HG03175 (cell line): ENCODE measurements at regions not wholly inside any gene's neighbourhood (a gene's known extent, or its start where the extent isn't known, plus 50 kb on each side); places are given as distances from the start of the nearest gene placed in this dataset.

Experiments used
- ATAC-seq: cut with Tn5 transposase; IDR thresholded peaks from one replicate; pipeline ENCODE4 v1.9.1; 2021; ENCODE audit warnings: mild to moderate bottlenecking, moderate library complexity; ENCODE audit not compliant: unreplicated experiment

DNA sequence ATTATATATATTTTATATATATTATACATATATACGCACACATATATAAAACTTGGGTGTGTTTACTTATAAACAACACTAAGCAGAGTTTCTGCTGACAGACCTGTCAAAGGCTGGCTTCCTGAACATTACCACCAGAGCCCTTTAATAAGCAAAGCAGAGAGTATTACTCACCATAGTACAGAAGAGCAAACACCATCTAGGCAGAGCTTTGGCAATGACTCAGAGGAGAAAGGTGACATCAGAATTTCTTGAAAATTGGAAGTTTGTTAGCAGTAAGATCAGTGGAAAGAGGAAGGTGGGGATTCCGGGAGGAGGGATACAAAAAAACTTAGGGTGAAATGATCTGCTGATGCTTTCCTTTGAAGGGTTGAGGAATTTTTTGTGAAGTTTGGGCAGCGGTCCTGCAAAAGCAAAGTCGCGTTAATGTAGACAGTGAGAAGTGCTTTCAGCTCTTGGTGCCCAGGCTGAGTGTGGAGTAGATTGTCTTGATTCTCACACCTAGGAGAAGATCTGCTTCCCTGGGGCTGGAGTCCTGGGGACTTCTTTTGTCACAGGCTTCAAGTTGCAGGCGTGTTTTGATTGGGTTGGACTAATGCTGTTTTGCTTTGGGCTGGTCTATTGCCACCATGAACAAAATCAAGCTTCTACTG is 109.6 kb upstream of the BACH2 start:
- no peak for ATAC-seq

GRCh38 chr6:90403489-90404381 is 107.1 kb upstream of the BACH2 start:
- ATAC-seq: no peak

DNA sequence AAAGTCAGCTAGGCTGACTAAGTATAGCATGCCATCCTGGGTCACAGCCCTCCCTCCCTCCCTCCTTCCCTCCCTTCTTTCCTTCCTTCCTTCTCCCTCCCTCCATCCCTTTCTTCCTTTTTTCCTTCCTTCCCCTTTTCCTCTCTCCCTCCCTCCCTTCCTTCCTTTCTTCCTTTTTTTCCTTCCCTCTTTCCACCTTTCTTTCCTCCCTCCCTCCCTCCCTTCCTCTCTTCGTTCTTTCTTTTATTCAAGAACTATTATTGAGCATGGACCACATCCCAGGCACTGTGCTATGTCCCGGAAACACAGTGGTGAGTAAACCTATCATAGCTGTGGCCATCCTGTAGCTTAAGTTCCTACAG is 106.2 kb upstream of the BACH2 start:
- no peak for ATAC-seq

DNA sequence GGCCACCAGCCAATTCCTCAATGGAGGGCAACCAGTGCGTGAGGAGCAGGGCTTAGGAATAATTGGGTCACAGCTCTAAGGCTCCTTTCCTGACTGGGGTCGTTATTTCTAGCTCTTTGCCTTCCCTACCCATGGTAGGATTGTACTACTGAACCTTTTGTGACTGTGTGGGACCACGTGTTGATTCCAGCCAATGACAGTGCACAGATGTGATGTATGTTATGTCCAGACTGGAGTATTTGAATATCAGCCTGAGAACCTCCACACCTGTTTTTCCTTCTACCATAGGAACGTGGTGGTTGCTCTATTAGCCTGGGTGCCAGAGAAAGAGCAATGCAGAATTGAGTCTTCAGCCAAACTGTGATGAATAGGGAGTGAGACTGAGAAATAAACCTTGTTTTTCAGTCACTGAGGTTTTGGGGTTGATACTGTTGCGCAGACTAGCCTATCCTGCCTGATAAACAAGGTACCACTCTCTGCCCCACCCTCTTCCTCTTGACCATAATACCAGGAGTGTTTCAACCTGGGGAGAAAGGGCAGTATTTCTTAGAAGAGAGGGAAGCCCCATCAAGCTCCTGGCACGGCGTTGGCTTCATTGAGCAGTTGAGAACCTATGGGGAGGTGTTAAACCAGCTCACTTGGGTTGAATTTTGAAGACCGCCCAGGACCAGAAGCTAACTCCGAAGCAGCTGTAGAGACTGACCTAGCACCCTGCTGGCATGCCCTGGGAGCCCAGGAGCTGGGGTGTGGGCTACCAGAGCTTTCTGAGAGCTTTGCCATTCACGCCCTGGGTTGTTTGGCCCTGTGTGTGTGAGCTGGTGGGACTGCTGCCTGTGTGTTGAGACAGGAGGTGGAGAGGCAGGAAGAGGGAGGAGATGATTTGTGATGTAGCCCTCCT is 105.5 kb upstream of the BACH2 start:
- ATAC-seq: no peak

GRCh38 chr6:90399970-90400369 is 103.3 kb upstream of the BACH2 start:
- ATAC-seq: no peak

- ATAC-seq: peak; percentile 60
Measured at GRCh38 chr6:90397929-90398674, 101.5 kb upstream of the BACH2 start.

DNA sequence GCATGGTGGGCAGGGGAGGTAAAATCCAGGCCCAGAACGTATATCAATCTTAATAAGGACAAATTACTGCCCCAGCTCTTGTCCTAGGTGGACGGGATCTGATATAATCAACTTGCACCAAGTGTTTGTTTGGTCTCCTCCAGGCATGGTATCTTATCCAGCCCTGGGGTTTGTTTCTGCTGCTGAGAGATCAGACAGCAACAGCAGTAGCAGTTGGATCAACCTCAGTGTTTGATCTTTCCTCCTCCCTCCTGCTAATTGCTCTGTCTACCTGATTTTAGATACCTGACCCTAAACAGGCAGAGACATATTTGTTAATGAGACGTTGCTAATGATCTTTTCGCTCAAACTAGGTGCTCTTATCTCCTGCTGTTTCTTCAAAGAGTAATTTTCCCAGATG is 100.4 kb upstream of the BACH2 start:
- no peak for ATAC-seq

GRCh38 chr6:90393232-90393884 is 96.7 kb upstream of the BACH2 start:
- ATAC-seq: peak; percentile 66

- no peak for ATAC-seq
Measured at GRCh38 chr6:90390379-90390778, 93.7 kb upstream of the BACH2 start.

DNA sequence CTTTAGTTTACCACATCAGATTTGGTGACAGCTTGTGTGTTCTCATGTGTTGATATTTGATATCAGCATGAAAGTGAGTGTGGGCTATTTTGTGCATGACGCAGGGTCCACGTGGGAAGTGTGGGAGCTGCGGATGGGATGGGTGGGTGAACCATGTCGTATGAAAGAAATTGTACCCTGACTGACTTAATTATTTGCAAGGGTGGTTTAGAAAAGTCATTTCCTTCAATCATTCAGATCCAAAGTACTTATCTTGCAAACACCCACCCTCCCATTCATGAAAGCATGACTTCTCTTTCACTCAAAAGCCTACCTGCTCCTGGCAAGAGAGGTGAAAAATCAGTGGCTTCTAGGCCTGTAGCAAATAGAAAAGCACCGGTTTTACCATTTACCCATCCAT is 91.8 kb upstream of the BACH2 start:
- no peak for ATAC-seq

DNA sequence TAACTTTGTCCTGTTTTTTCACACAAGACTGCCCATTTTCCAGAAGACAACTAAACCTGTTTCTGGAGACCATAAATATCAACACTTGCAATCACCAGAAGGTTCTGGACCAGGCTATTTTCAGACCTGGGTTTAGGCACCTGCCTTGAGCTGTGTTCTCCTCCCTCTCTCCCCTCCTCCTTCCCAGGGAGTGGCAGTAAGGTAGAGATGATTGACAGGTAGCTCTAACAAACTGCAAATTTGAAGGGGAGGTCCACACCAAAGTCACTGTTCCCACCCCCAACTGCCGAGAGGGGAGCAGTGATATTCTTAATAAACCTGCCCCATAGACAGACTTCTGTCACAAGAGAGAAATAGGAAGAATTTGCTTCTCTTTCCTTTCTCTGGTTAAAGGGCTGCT is 91.2 kb upstream of the BACH2 start:
- ATAC-seq: no peak

- no peak for ATAC-seq
Measured at GRCh38 chr6:90387383-90387775, 90.7 kb upstream of the BACH2 start.

DNA sequence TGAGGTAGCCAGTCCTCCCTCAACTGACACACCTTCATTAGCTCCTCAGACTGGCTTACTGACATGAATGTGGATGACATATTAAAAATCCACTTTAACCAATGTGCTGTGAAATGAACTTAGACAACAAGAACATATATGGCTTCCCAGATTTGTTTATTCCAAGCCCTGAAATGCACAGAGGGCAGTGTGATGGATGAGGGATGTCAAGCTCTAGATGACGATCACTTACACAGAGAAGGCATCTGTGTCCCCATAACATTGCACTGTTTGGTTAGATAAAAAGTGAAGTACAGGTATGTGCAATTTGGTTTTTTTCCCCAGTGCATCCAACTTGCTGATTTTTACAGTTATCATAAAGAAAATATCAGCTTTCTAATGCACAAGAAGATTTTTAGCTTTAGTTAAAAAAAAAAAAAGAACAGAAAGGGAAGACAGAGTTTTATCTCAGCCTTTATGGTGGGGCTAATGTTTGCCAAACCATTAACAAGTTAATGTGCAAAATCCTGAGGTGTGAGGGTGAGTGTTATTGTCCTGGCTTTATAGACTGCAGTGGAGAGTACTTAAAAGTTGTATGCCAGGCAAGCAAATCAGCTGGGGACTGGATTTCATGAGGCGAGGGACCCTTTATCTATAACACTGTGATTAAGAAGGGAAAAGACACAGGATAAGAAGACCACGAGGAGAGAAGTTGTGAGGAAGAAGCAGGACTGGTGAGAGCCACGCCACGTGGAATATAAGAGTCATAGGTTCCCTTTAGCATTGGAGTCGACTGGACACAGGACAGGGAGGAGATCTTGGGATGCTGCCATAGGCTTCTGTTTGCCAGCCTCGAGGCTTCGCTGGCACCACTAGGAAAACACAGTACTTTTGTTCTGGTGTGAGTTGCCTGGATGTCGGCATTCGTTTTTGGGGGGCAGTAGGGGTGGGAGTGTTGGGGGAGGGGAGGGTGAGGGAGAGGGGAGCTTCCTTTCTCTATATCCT is 90.0 kb upstream of the BACH2 start:
- no peak for ATAC-seq

DNA sequence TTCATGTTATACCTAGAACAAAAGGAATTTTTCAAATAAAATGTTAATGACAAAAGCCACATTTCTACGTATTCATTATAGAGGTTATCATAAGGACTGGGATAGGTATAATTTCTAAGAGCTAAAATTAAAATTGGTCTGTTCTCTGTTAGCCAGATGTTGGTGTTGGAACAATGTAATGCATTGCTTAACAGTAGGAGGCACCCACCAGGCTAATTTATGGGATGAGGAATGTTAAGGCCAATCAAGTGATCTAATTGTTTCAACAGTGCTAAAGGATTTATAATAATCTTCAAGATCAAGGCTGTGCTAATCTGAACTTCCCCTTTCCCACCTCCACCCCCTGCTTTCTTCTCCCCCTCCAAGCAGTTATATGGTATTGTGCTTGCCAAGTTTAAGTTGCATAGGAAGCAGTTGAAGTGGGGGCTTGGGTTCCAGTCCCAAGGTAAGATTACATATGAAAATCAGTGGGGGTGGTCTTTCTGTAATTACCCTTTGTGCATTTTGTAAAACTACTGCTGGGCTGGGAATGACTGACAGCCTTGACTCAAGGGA is 89.2 kb upstream of the BACH2 start:
- no peak for ATAC-seq

GRCh38 chr6:90384720-90385119 is 88.1 kb upstream of the BACH2 start:
- no peak for ATAC-seq

GRCh38 chr6:90383196-90383822 is 86.7 kb upstream of the BACH2 start:
- peak; percentile 86 for ATAC-seq

GRCh38 chr6:90382760-90383159 is 86.1 kb upstream of the BACH2 start:
- ATAC-seq: no peak

GRCh38 chr6:90375681-90376439 is 79.2 kb upstream of the BACH2 start:
- ATAC-seq: no peak
